ENCODE measurements at regions not wholly inside any gene's neighbourhood (a gene's known extent, or its start where the extent isn't known, plus 50 kb on each side); places are given as distances from the start of the nearest gene placed in this dataset.

- WGBS, 2 experiments (ENCODE audit: extremely low coverage in 2 of 2, insufficient read length in 1 of 2), result 86% methylated on average over 1 of the region's 2 CpGs; no CpG with 5 or more reads in 1 of the 2 experiments
Measured at GRCh38 chr5:104785097-104785496, 1222.5 kb upstream of the NUDT12 start.

More at GRCh38 chr5:104785097-104785496, 1222.5 kb upstream of the NUDT12 start:
- dilution Hi-C loops (cut with HindIII; ENCODE audit: low sequenced_read_pairs, unreplicated experiment) (no loop called here), in situ Hi-C loops (cut with MboI; ENCODE audit: low sequenced_read_pairs) (no loop called here), intact Hi-C loops (cut with micrococcal nuclease) (no loop called here)
- TF ChIP-seq MAFK (IDR thresholded peaks at IDR 0.05; ENCODE audit: low read depth, low read length) (no peak), RFX5 (IDR thresholded peaks at IDR 0.05; ENCODE audit: low read depth, low read length) (no peak), CHD1 (IDR thresholded peaks at IDR 0.05; ENCODE audit: low read depth, low read length) (no peak), BHLHE40 (IDR thresholded peaks at IDR 0.05; ENCODE audit: low read depth, low read length) (no peak), ELK1 (IDR thresholded peaks at IDR 0.05; ENCODE audit: borderline replicate concordance, low read depth, low read length) (no peak), FOS (IDR thresholded peaks at IDR 0.05; ENCODE audit: low read depth, low read length) (no peak), CEBPB (IDR thresholded peaks at IDR 0.05; ENCODE audit: low read depth, low read length) (no peak), MAZ (IDR thresholded peaks at IDR 0.05; ENCODE audit: borderline replicate concordance, low read depth, low read length) (no peak), POLR2A (IDR thresholded peaks at IDR 0.05; ENCODE audit: low read depth, low read length) (no peak), RCOR1 (IDR thresholded peaks at IDR 0.05; ENCODE audit: insufficient replicate concordance, low read length) (no peak), USF2 (IDR thresholded peaks at IDR 0.05; ENCODE audit: low read depth, low read length) (no peak), SMC3 (IDR thresholded peaks at IDR 0.05; ENCODE audit: low read depth, low read length) (no peak), NFE2L2 (IDR thresholded peaks at IDR 0.05; ENCODE audit: low read depth, low read length) (no peak), RAD21 (IDR thresholded peaks at IDR 0.05; ENCODE audit: low read length) (no peak), MXI1 (IDR thresholded peaks at IDR 0.05; ENCODE audit: borderline replicate concordance, low read depth, low read length) (no peak)
- POLR2A ChIA-PET (ENCODE audit: unreplicated experiment), result no interaction called here
- CTCF ChIA-PET, result no interaction called here
- Histone ChIP-seq H3K9ac (ENCODE audit: low read depth, low read length) (no peak overlapping the region), H3K27me3 (ENCODE audit: control insufficient read depth, insufficient read depth, low read length) (no peaks in the 10 kb centered on the region), H3K23ac (ENCODE audit: low read depth, low read length) (no peak overlapping the region), H3K4me3 (ENCODE audit: insufficient read depth, low read depth, low read length) (no peak overlapping the region), H2BK5ac (ENCODE audit: low read depth, low read length, poor library complexity, severe bottlenecking) (no peak overlapping the region), H3K9me1 (ENCODE audit: insufficient read depth, low read length) (no peaks in the 10 kb centered on the region), H3K4ac (ENCODE audit: low read depth, low read length) (no peak overlapping the region), H2BK20ac (ENCODE audit: low read depth, low read length) (no peak overlapping the region), H4K20me1 (ENCODE audit: insufficient read depth, low read length) (no peaks in the 10 kb centered on the region), H3K18ac (ENCODE audit: low read depth, low read length) (no peak overlapping the region), H3K56ac (ENCODE audit: extremely low read depth, insufficient read depth, low read length) (no peak overlapping the region), H3K14ac (replicated peaks; ENCODE audit: low read depth, low read length) (no peak overlapping the region), H3K9me3 (ENCODE audit: control insufficient read depth, insufficient read depth, low read length) (peaks cover 4% of the 10 kb centered on the region; the same call in 1 of the 2 replicates), H3K36me3 (ENCODE audit: control insufficient read depth, insufficient read depth, low read length) (no peaks in the 10 kb centered on the region), H4K5ac (ENCODE audit: low read depth, low read length) (no peak overlapping the region), H2BK120ac (ENCODE audit: low read depth, low read length) (no peak overlapping the region), H2AK9ac (replicated peaks; ENCODE audit: low read depth, low read length, poor library complexity) (no peak overlapping the region), H3K27ac (ENCODE audit: insufficient read depth, low read length) (no peak overlapping the region), H4K8ac (ENCODE audit: low read depth in 2 of 2, low read length in 2 of 2) (no peak overlapping the region), H4K91ac (ENCODE audit: insufficient read depth, low read depth, low read length) (no peak overlapping the region), H3K4me2 (ENCODE audit: low read depth, low read length) (no peak overlapping the region), H2BK15ac (ENCODE audit: low read depth, low read length) (no peak overlapping the region), H2AFZ (replicated peaks; ENCODE audit: low read length, poor library complexity) (no peak overlapping the region), H3K79me1 (ENCODE audit: low read depth in 1 of 2, low read length in 2 of 2) (no peaks in the 10 kb centered on the region), H2AK5ac (ENCODE audit: low read depth, low read length) (no peak overlapping the region), H3K4me1 (ENCODE audit: control insufficient read depth, insufficient read depth, low read length) (no peaks in the 10 kb centered on the region)
- no peak for DNase-seq
- BruUV-seq (replicated peaks), result no TSS peak
- no peak for ATAC-seq (ENCODE audit: low read depth)

All from IMR-90 (cell line).